Posterior vena cava (tissue), 2 donors: ENCODE measurements at regions not wholly inside any gene's neighbourhood (a gene's known extent, or its start where the extent isn't known, plus 50 kb on each side); places are given as distances from the start of the nearest gene placed in this dataset.
"Not testable (repeated sequence)": the region's sequence is repeated elsewhere in the genome, so short reads cannot be mapped to it uniquely, and the experiment has no call there.

ENCODE experiments used
- DNase-seq: peaks from one replicate; pipeline ENCODE4 v3.0.0-alpha.2; 2020; ENCODE audit warnings: low spot score
- intact Hi-C, 2 donors: fragments of 100-400 bp; cut with DNase I; formaldehyde crosslinking; loops; one replicate each; pipeline versions ENCODE4 v1.14.1 to v1.14.2; 2022 to 2023
- donor health status: DM: yes; HTN: yes; CAD: no.
- donor health status: DM: yes; HTN: yes; CAD: no.

DNA sequence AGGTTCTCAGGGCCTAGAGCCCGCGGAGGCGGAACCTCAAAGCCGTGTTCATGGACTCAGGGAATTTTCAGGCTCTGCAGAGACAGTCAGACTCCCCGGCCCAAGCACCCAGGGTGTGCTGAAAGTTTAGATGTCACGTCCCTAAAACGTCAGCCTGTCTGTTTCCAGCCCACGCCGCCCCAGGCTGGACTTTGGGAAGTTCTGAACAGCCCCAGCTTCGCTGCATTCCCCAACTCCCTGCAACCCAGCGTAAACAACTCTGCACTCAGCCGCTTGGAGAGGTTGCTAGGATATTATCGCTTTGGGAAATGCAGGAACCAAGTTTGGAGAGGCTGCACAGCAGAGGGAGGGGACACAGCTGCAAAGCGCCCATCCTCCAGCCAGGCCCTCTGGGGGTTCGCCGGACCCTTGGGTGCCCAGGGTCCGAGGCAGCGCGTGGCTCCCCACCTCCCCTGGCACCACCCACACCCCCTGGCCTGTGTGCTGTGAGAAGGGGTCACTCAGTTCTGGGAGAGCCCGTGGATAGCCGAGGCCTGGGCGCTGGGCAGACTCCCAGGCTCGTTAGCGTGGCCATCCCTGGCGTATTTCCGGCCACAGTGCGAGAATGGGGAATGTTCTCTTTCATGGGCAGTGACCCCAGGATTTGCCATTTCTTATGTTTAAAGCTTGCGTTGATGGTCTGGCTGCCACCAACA, 120.5 kb upstream of the FGF3 start:
- peak; percentile 93 for DNase-seq
- intact Hi-C loops: no loop called here

DNA sequence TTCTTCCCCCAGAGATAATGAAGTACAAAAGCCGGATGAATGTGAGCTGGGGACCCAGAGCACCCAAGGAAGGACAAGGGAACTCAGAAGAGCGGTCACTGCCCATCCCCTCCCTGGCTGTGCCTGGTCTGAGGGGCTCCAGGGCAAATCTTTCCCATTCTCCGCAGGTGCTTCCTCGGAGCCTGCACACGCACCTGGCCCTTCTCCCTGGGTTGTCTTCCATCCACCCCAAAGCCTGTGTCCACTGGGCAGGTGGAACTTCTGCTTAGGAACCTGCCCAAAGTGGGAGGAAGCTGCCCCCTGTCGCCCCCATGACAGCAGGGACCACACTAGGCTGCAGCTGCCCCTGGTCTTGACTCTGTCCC, 121.0 kb upstream of the FGF3 start:
- intact Hi-C loops: no loop called here
- DNase-seq: peak; percentile 64

DNA sequence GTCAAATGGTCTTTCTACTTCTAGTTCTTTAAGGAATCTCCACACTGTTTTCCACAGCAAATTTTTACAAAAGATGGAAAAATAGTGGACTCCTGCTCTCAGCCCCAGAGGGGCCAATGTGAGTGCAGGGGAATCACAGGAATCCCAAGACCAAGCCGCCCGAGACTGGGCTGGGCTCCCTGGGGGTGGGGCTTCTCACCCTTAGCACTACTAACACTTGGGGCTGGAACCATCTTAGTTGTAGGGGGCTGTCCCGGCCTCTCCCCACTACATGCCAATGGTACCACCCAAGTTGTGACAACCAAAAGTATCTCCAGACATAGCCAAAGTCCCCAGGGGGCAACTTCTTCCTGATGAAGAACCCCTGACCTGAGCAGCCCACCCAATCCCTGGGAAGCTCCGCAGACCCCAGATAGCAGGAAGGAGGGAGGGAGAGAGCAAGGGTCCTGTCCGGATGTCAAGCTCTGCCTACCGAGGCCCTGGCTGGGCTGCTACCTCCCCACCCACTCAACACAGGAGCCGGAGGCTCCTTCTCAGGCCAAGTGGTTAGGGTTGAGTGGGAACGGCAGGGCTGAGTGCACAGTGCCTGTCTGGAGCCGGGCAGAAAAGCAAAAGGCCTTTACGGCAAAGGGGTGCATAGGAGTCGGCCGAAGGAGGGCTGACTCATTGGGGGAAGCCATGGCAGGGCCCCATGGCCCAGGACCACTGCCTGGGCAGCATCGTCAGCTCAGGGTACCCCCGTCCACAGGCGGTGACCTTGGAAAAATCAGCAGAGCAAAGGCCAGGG, 122.5 kb upstream of the FGF3 start:
- intact Hi-C loops: no loop called here
- DNase-seq: peak; percentile 50

DNA sequence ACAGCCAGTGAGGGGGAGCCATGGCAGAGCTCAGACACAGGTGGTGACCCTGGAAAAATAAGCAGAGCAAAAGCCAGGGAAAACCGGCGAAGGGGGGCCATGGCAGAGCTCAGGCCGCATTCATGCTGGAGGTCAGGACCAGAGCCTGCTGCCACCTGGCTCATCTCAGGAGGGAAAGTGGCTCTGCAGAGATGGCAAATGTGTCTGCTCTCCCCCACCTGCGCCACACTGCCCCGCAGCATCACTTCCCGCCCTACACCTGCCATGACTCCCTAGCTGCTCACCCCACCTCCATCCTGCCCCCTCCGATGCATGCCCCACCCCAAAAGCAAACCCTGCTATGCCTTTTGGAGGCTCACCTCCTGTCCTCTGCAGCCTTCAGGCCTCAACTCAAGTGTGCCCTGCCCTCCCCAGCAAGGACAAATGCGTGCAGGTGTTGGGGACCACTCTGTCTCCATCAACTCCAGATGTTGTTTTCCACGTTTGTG, 123.2 kb upstream of the FGF3 start:
- intact Hi-C loops: no loop called here

DNA sequence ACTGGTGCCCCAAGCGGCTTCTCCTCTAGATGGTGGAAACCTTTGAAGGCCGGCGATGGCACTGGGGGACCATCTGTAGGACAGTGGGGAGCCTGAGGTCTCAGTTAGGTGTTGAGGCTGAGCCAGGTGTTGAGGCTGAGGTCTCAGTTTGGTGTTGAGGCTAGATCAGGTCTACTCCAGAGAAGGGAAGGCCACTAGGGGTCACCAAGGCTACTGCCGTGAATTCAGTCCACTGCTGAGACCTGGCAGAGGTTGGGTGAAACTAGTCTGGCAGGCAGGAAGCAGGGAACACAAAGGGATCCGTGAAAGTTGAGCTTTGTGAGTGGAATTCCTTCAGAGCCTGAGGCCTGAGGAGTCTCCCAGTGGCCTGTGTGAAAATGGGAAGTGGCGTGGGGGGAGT, 123.8 kb upstream of the FGF3 start:
- DNase-seq: peak; percentile 44
- intact Hi-C loops: no loop called here

More for the DNA sequence above, 123.2 kb upstream of the FGF3 start:
- DNase-seq: peak; percentile 65

DNA sequence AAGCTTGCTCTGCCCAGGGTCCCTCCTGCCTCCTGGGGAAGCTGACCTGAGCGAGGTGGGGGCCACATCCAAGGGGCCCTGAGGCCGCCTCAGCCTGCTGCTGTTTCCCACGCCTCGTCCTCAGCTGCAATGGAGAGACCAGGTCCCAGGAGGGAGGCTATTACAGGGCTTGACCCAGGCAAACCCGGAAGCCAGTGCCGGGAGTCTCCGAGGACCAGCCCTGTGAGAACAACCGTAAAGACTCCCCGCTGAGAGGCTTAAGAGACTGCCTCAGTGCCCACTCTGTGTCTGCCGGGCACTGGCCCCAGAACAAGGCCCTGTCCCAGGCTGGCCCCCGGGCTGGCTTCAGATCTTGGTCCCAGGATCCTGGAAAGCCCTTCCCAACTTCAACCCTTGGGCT, 124.3 kb upstream of the FGF3 start:
- intact Hi-C loops: no loop called here
- peak; percentile 71 for DNase-seq

DNA sequence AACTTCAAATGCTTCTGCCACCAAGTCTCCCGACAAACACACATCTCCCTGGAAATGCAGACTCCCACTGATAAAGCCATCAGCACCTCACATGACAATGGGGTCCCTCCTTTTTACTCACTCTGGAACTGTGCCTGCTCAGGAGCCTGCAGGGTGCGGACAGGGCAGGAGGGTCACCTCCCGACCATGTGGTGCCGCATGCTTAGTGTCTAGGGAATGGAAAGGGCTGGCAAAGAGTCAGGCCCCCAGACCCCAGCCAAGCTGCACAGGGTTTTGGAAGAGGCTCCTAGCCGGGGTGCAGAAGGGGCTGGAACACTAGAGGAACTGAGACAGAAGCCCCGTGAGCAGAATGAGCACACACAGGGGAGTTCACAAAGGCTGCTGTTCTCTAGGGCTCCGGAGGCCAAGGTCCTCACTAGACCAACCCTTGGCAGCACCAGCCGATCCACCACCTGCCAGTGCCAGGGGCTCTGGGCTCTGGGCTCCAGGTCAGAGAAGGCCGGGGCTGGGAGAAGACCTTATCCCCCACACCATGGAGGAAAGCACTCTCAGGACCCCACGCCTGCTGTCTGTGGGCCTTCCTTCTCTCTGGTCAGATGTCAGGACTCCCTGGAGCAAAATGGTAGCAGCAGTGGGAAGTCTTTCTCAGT, 125.1 kb upstream of the FGF3 start:
- DNase-seq: peak; percentile 61
- intact Hi-C loops: no loop called here

DNA sequence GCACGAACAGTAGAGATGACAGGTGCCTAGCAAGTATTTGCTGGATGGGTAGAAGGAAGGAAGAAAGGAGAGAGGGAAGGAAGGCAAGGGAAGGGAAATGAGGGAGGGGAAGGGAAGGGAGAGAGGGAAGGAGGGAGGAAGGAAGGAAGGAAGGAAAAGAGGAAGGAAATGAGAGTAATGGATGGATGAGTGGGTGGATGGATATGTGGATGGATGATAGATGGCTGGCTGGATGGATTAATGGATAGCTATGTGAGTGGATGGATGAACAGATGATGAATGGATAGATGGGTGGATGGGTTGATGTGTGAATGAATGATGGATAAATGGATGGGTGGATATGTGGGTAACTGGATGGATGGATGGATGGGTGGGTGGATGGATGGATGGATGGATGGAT, 125.9 kb upstream of the FGF3 start:
- intact Hi-C loops: no loop called here
- DNase-seq: no peak

DNA sequence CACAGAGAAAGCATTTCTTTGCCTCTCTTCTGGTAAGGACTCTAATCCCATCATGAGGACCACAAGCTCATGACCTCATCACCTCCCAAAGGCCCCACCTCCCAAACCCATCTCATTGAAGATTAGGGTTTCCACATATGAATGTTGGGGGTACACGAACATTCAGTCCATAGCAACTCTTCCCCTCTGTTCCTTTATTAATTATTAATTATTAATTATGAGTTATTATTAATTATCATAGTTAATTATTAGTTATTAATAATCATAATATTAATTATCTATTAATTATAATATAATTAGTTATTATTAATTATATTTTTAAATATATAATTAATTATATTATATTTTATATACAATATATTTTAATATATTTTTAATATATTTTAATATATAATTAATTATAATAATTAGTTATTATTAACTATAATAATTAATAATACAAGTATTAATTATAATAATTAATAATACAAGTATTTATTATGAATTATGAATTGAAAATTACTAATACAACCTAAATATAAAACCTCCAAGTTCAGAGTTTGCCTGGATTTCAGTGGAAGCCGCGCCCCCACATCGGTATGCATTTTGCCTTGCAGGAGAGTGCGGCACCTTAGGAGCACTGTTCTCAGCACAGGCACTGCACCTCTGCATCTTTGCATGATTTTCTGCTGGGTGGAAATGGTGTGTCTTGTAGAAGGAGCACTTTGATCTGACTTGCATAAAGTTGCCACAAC, 128.0 kb upstream of the FGF3 start:
- intact Hi-C loops: no loop called here
- peak; percentile 18 for DNase-seq

DNA sequence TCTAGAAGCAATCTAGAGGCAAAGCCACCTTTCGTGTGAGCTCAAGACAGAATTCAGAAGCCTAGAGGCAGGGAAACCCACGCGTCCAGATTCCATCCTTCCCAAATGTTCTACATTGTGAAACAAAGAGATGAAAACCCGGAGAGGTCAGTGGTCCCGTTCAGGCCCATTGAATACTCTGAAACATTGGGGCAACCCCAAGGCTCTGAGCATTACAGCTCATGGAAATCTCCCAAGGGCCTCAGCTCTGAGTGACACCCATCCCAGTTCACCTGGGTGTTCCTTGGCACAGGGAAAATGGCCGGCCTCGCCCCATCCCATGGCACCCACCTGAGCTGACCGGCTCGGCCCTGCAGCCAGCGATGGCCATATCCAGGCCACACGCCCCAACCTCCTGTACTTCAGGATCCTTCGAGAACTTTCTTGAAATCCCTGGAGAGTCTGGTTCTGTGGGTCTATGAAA, 128.6 kb upstream of the FGF3 start:
- DNase-seq: no peak
- intact Hi-C loops: no loop called here

DNA sequence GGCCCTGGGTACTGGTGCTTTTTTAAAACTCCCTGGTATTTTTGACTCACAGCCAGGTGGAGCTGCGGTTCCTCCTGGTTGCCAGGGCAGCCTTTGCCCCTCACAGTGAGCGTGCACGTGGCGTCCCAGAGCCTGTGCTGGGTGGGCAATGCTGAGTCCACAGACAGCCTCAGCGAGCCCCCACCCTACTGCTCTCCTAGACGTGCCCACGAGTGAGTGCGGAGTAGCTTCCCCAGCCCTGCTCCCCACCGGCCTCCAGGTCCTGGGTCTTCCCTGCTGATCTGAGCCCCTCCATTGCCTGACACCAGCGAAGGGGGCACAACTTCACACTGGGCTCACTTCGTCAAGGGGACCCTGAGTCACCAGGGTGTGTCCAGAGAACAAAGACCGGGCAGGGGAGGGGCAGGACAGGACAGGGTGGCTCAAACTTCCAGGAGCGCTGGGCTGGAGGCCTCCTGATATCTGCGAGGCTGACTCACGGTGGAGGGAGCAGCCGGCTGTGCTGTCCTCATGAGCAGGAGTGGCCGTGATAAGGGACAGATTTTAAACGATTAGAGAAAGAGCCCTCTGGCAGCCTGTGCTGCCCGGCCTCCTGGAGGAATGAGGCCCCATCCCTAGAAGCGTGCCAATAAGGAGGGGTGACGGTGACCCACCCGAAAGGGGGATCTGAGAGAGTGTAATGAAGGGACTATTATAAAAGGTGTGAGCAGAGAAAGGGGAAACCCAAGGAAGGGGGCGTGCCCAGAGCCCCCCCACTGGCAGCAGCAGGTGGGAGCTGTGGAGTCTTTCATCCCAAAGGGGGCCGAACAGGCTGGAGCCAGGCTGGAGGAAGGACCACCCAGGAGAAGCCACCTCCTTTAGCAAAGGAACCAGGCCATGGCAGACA, 129.3 kb upstream of the FGF3 start:
- intact Hi-C loops: no loop called here
- peak; percentile 84 for DNase-seq

DNA sequence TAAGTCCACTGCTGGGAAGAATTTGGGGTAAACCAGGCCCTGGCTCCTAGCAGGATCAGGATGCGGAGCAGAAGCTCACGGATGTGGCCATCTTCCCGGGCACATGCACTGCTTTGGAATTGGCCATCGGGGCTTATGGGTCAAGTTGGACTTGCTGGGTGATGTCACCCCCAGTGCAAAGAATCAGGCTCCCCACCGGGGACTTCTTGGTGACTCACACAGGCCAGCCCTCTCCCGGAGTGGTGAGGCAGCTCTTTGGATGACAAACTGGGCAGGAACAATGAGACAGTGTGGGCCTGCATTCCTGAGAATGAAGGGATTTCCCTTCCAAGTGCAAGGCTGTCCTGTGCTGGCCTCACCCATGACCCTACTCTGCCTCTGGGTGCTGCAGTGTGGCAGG, 128.8 kb upstream of the ANO1 start:
- intact Hi-C loops: no loop called here
- peak; percentile 89 for DNase-seq

DNA sequence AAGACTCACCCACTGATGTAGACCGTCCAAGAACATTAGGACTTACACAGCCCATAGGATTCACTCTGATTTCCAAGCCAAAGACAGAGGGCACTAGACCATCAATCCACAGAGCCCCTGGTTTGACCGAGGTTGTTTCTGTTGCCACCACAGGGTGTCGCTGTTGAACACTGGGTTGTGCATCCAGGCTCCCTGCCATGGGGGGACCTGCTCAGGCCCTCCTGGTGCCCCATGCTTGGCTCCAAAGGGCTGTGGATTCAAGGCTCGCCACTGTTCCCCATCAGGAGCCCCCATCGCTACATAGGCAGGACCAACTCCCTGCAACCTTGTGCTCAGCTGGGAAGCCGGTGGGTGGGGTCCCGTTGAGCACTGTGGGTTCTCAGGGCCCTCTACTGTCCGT, 128.0 kb upstream of the ANO1 start:
- peak; percentile 60 for DNase-seq
- intact Hi-C loops: no loop called here

DNA sequence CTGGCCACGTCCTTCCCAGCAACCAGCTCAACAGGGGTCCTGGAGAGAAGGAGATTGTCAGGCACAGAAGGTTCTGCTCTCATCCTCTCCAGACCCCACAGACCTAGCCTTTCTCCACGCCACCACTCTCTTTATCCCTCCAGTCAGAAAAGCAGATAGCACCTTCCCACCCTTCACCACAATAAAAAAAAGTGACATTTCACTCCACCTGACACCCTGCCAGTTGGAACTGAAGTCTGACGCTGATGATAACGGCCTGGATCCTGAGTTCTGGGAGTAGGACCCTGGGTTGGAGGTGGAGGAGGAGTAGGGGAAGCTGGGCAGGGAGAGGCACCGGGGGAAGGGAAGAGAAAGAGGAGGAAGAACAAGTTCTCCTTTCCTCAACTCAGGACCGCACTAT, 127.5 kb upstream of the ANO1 start:
- peak; percentile 65 for DNase-seq
- intact Hi-C loops: no loop called here

DNA sequence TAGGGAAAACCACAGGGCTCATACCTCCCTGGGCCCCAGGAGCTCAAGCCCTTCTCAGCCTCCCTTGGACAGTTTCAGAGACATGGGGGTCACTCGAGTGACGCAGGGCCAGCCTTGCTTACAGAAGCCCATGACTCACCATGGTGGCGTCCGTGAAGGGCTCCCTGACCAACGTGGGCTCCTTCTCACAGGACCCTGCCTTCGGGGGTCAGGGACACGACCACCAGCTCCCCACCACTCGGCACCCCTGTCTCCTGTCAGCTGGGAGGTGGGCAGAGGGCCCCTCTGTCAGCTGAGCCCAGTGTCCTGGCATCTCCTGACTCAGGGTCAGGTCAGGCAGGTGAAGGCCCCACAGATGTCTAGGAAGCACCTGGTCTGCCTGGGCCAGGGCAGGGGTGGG, 126.3 kb upstream of the ANO1 start:
- intact Hi-C loops: no loop called here
- DNase-seq: peak; percentile 55

DNA sequence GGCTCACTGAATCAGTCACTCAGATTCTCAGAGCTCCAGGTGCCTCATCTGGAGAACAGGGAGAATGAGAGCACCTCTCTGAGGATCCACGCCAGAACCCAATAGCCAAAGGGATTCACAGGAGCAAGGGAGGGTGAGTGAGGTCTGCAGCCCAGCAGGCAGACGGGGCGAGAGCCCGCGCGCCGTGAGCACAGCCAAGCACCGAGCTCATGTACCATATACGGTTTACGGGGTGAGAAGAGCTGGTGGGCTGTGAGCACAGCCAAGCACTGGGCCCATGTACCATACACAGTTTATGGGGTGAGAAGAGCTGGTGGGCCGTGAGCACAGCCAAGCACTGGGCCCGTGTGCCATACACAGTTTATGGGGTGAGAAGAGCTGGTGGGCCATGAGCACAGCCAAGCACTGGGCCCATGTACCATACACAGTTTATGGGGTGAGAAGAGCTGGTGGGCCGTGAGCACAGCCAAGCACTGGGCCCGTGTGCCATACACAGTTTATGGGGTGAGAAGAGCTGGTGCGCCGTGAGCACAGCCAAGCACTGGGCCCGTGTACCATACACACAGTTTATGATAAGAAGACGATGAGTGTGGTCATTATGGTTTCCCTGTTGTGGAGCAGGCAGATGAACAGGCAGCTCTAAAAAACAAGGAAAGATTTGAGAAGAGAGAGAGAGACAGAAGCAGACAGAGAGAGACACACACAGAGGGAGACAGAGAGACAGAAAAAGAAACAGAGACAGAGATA, 125.7 kb upstream of the ANO1 start:
- peak; percentile 7 for DNase-seq

DNA sequence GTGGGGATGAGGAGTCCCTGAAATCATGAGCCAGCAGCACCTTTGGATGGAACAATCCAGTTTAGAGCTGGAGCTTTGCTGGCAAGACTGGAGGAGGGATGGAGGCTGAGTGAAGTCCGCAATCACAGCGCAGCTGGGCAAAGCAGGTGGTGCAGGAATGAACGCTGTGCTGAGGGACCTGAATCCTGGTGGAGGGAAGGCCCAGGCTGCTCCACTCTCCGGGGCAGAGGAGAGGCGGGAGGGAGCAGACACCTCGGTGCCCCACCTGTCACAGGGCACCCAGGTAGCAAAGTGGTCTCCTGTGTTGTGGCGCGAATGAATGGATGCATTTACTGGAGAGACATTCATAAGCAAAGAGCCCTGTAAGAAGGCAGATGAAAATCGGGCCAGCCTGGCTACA, 124.8 kb upstream of the ANO1 start:
- intact Hi-C loops: no loop called here
- peak; percentile 68 for DNase-seq

More for the DNA sequence above, 125.7 kb upstream of the ANO1 start:
- intact Hi-C loops: not testable (repeated sequence)

DNA sequence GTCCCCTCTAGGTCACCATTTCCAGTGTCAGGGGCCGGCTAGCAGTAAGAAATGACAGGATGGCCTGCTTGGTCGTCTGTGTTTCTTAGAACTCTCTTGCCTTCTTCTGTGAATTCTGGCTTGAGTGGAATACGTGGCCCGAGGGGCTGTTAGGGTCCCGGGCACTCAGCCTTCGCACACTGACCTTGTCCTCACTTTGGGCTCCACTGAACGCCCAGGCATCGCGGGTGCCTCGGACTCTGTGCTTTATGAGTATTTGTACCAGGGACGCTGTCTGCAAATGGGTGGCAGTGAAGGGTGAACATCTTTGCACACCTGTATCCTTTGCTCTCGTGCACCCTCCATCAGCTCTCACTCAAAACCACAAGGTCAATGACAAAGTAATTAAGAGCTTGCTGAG, 123.4 kb upstream of the ANO1 start:
- peak; percentile 31 for DNase-seq
- intact Hi-C loops: no loop called here
